ENCODE measurements at regions not wholly inside any gene's neighbourhood (a gene's known extent, or its start where the extent isn't known, plus 50 kb on each side); places are given as distances from the start of the nearest gene placed in this dataset.

DNA sequence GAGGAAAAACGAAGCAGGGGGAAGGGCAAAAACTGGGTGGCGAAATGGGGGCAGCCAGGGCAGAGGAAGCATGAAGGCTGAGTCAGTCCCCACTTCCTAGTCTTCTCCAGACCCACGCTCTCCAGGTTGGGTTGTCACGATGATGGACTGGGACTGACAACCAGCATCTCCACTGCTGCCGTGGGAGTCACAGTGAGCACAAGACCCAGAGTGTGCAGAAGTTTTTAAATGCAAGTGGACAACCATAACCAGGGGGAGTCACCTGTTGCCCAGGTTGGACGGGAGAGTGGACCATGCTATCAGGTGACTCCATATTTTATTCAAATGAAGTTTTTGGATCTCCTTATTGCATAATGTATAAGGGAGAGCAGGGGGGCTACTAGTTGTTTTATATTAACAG is 511.4 kb upstream of the ZFP42 start:
- TF ChIP-seq FOXM1 (IDR thresholded peaks at IDR 0.05; ENCODE audit: borderline replicate concordance, low read depth) (no peak), CEBPB (IDR thresholded peaks at IDR 0.05) (no peak), YY1 (IDR thresholded peaks at IDR 0.05; ENCODE audit: low read depth) (no peak), RAD21 (IDR thresholded peaks at IDR 0.05; ENCODE audit: low read depth) (no peak), EGR1 (IDR thresholded peaks at IDR 0.05) (no peak), TAF1 (IDR thresholded peaks at IDR 0.05; ENCODE audit: low read depth) (no peak), EP300 (IDR thresholded peaks at IDR 0.05; ENCODE audit: borderline replicate concordance) (no peak), TCF12 (IDR thresholded peaks at IDR 0.05; ENCODE audit: low read depth) (no peak), NFIC (IDR thresholded peaks at IDR 0.05) (no peak), ZBTB7A (IDR thresholded peaks at IDR 0.05; ENCODE audit: low read depth) (no peak)
- TF ChIP-seq, protein P1, sequence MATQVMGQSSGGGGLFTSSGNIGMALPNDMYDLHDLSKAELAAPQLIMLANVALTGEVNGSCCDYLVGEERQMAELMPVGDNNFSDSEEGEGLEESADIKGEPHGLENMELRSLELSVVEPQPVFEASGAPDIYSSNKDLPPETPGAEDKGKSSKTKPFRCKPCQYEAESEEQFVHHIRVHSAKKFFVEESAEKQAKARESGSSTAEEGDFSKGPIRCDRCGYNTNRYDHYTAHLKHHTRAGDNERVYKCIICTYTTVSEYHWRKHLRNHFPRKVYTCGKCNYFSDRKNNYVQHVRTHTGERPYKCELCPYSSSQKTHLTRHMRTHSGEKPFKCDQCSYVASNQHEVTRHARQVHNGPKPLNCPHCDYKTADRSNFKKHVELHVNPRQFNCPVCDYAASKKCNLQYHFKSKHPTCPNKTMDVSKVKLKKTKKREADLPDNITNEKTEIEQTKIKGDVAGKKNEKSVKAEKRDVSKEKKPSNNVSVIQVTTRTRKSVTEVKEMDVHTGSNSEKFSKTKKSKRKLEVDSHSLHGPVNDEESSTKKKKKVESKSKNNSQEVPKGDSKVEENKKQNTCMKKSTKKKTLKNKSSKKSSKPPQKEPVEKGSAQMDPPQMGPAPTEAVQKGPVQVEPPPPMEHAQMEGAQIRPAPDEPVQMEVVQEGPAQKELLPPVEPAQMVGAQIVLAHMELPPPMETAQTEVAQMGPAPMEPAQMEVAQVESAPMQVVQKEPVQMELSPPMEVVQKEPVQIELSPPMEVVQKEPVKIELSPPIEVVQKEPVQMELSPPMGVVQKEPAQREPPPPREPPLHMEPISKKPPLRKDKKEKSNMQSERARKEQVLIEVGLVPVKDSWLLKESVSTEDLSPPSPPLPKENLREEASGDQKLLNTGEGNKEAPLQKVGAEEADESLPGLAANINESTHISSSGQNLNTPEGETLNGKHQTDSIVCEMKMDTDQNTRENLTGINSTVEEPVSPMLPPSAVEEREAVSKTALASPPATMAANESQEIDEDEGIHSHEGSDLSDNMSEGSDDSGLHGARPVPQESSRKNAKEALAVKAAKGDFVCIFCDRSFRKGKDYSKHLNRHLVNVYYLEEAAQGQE (IDR thresholded peaks at IDR 0.05; ENCODE audit: low read depth), result no peak
- TF ChIP-seq, protein P2, sequence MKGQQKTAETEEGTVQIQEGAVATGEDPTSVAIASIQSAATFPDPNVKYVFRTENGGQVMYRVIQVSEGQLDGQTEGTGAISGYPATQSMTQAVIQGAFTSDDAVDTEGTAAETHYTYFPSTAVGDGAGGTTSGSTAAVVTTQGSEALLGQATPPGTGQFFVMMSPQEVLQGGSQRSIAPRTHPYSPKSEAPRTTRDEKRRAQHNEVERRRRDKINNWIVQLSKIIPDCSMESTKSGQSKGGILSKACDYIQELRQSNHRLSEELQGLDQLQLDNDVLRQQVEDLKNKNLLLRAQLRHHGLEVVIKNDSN (IDR thresholded peaks at IDR 0.05), result no peak
- TF ChIP-seq, protein P3, sequence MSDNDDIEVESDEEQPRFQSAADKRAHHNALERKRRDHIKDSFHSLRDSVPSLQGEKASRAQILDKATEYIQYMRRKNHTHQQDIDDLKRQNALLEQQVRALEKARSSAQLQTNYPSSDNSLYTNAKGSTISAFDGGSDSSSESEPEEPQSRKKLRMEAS (IDR thresholded peaks at IDR 0.05), result no peak

DNA sequence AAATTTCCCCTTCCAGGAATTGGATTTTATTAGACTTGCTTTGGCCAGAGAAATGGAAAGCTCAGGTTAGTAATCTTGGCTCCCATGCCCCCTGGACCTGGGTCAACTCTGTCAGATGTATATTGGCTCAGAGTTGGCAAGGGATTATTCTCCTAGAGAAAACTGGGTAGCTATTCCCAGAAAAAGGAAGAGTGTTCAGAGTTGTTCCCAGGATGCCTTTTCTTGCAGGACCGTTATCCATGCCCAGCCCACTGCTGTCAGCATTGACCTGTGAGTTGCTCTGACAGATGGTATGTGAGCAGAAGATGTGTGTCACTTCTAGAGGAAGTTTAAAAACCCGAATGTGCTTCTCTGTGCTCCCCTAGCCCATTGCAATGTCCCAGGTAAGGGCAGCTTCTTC is 509.9 kb upstream of the ZFP42 start:
- TF ChIP-seq TCF12 (IDR thresholded peaks at IDR 0.05; ENCODE audit: low read depth) (no peak), EP300 (IDR thresholded peaks at IDR 0.05; ENCODE audit: borderline replicate concordance) (no peak), CREB1 (IDR thresholded peaks at IDR 0.05; ENCODE audit: low read depth) (no peak), YY1 (IDR thresholded peaks at IDR 0.05; ENCODE audit: low read depth) (no peak), RAD21 (IDR thresholded peaks at IDR 0.05; ENCODE audit: low read depth) (no peak), FOXM1 (IDR thresholded peaks at IDR 0.05; ENCODE audit: borderline replicate concordance, low read depth) (no peak), EGR1 (IDR thresholded peaks at IDR 0.05) (no peak), TEAD4 (IDR thresholded peaks at IDR 0.05) (no peak), TAF1 (IDR thresholded peaks at IDR 0.05; ENCODE audit: low read depth) (no peak), NFIC (IDR thresholded peaks at IDR 0.05) (no peak)
- TF ChIP-seq, protein P3 (IDR thresholded peaks at IDR 0.05), result no peak
- TF ChIP-seq, protein P1 (IDR thresholded peaks at IDR 0.05; ENCODE audit: low read depth), result no peak
- TF ChIP-seq, protein P2 (IDR thresholded peaks at IDR 0.05), result no peak

DNA sequence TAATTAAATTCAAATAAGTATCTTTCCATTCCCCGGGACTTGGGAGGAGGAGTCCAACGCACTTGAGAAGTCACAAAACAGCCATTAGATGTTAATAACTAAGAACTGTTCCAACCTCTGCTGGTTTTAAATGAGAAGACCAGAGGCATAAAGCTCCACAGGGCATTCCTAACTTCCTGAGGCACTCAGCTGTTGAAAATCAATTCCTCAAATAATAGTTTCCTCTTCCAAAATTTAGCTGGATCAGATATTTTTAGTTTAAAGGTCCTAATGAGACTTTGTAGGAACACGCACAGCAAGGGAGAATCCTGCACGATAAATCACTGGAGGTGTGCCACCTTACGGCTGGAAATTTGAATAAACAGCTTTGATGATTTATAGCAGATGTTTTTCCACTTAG is 504.3 kb upstream of the ZFP42 start:
- TF ChIP-seq NFIC (IDR thresholded peaks at IDR 0.05), result no peak
- TF ChIP-seq FOXM1 (IDR thresholded peaks at IDR 0.05; ENCODE audit: borderline replicate concordance, low read depth), result no peak
- TF ChIP-seq EGR1 (IDR thresholded peaks at IDR 0.05), result no peak
- no peak for TF ChIP-seq CEBPB (IDR thresholded peaks at IDR 0.05)
- TF ChIP-seq, protein P3 (IDR thresholded peaks at IDR 0.05), result no peak
- TF ChIP-seq, protein P1 (IDR thresholded peaks at IDR 0.05; ENCODE audit: low read depth), result no peak
- no peak for TF ChIP-seq YY1 (IDR thresholded peaks at IDR 0.05; ENCODE audit: low read depth)
- no peak for TF ChIP-seq TAF1 (IDR thresholded peaks at IDR 0.05; ENCODE audit: low read depth)
- TF ChIP-seq TEAD4 (IDR thresholded peaks at IDR 0.05), result no peak
- TF ChIP-seq EP300 (IDR thresholded peaks at IDR 0.05; ENCODE audit: borderline replicate concordance), result no peak
- TF ChIP-seq CREB1 (IDR thresholded peaks at IDR 0.05; ENCODE audit: low read depth), result no peak
- TF ChIP-seq ZBTB7A (IDR thresholded peaks at IDR 0.05; ENCODE audit: low read depth), result no peak
- no peak for TF ChIP-seq RAD21 (IDR thresholded peaks at IDR 0.05; ENCODE audit: low read depth)

DNA sequence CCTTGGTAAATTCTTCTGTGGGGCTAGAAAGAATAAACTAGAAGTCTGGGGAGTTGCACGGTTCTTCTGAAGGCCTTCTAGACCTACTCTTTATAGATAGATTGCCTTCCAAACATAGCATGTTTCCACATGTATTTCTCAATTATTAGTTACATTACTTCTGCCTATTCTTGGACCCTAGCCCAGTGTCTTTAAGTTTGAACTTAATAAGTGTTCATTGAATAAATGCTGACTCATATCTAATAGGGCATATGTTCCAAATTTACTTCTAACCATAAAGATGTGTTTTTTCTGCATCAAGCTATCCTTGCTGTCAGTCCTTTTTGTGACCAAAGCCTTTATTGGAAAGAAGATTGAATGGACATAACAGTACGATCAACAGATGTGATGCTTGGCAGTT is 503.6 kb upstream of the ZFP42 start:
- TF ChIP-seq, protein P1 (IDR thresholded peaks at IDR 0.05; ENCODE audit: low read depth), result no peak
- TF ChIP-seq FOXM1 (IDR thresholded peaks at IDR 0.05; ENCODE audit: borderline replicate concordance, low read depth), result no peak
- no peak for TF ChIP-seq ZBTB7A (IDR thresholded peaks at IDR 0.05; ENCODE audit: low read depth)
- no peak for TF ChIP-seq NFIC (IDR thresholded peaks at IDR 0.05)
- no peak for TF ChIP-seq TEAD4 (IDR thresholded peaks at IDR 0.05)
- no peak for TF ChIP-seq TCF12 (IDR thresholded peaks at IDR 0.05; ENCODE audit: low read depth)
- no peak for TF ChIP-seq YY1 (IDR thresholded peaks at IDR 0.05; ENCODE audit: low read depth)
- TF ChIP-seq CEBPB (IDR thresholded peaks at IDR 0.05), result no peak
- TF ChIP-seq, protein P2 (IDR thresholded peaks at IDR 0.05), result no peak
- TF ChIP-seq, protein P3 (IDR thresholded peaks at IDR 0.05), result no peak
- no peak for TF ChIP-seq EP300 (IDR thresholded peaks at IDR 0.05; ENCODE audit: borderline replicate concordance)
- no peak for TF ChIP-seq TAF1 (IDR thresholded peaks at IDR 0.05; ENCODE audit: low read depth)
- TF ChIP-seq RAD21 (IDR thresholded peaks at IDR 0.05; ENCODE audit: low read depth), result no peak
- TF ChIP-seq CREB1 (IDR thresholded peaks at IDR 0.05; ENCODE audit: low read depth), result no peak
- no peak for TF ChIP-seq EGR1 (IDR thresholded peaks at IDR 0.05)

All from Ishikawa (cell line).